HUES64 (cell line): ENCODE measurements at regions not wholly inside any gene's neighbourhood (a gene's known extent, or its start where the extent isn't known, plus 50 kb on each side); places are given as distances from the start of the nearest gene placed in this dataset.

Experiments used
- H3K27ac ChIP-seq: 2 replicates; pipeline ENCODE4 v1.7.0; 2013; ENCODE audit warnings: low read depth, low read length, inconsistent platforms
- H3K27me3 ChIP-seq: 2 replicates; pipeline ENCODE4 v1.6.1; 2013; ENCODE audit warnings: mild to moderate bottlenecking, low read length; ENCODE audit not compliant: insufficient read depth
- H3K36me3 ChIP-seq: 2 replicates; pipeline ENCODE4 v1.6.1; 2013; ENCODE audit warnings: mild to moderate bottlenecking, low read length; ENCODE audit not compliant: insufficient read depth
- H3K4me1 ChIP-seq: 2 replicates; pipeline ENCODE4 v1.6.1; 2013; ENCODE audit warnings: mild to moderate bottlenecking, low read length, moderate library complexity; ENCODE audit not compliant: insufficient read depth
- H3K4me3 ChIP-seq: 2 replicates; pipeline ENCODE4 v1.5.1; 2013; ENCODE audit warnings: mild to moderate bottlenecking, low read length, moderate library complexity
- H3K9ac ChIP-seq: 2 replicates; pipeline ENCODE4 v1.6.1; 2013; ENCODE audit warnings: mild to moderate bottlenecking, low read depth, low read length
- H3K9me3 ChIP-seq: 2 replicates; pipeline ENCODE4 v1.6.1; 2013; ENCODE audit warnings: low read depth, low read length; ENCODE audit not compliant: insufficient read depth
- WGBS: fragments of 150-250, 120-280 bp; methylation state at CpG from one replicate; pipeline ENCODE4 v1.1.7; 2013; ENCODE audit warnings: missing lambda C conversion rate; 5-methylcytosine and 5-hydroxymethylcytosine counted together

DNA sequence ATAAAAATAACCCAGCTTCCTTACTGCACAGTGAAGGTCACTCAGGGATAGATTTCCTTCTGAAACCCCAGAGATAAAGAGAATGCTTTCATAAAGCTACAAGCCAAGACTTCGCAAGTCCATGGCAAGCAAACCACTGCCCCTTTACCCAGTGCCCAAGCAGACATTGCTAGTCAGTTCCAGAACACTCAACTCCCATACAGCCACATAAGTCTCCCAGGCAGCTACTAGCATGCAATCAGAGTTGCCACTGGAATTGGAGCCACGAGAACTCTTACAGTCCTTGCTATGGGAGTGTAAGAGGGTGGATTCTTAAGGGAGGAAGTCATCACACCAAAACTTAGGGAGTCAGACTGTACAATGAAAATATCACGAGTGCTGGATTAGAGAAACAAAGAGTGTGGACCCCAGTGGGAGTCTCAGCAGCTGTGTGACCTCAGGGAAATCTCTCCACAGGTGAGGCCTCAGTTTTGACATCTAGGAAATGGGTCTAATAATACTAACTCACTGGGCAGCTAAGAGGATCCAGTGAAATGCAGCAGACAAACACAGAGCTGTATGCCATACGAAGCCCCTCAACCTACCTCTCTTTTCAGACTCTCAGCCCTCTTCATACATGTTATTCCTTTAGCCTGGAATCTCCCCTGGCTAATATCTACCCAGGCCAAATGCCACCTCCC is 526.6 kb downstream of the MN1 start:
- Histone ChIP-seq H3K4me3 (no peak overlapping the region), H3K9me3 (0 out of 2 replicates have a peak, but pooled peaks cover 8% of the 10 kb centered on the region), H3K27me3 (no peaks in the 10 kb centered on the region), H3K4me1 (no peaks in the 10 kb centered on the region), H3K9ac (no peak overlapping the region), H3K36me3 (no peaks in the 10 kb centered on the region), H3K27ac (no peak overlapping the region)
- 87% methylated on average over 4 of the region's 4 CpGs for whole genome bisulfite sequencing

DNA sequence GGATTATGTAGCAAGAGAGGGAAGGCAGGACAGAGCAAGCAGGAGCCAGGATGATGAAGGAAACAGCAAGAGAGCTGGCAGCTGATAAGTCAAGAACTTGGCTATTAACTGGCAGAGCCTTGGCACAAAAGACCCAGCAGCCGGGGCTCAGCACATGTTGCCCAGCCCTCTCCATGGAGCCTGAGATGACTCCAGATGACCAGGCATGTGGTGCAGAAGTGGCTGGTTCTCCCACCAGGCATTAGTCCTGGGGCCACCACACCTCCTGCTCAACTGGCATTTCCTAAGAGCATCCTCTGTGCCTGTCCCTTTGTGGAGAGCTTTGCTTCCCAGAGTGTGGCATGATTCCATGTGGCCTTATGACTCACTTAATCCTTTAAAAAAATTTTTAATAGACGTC is 522.6 kb downstream of the MN1 start:
- Histone ChIP-seq H3K4me3 (no peak overlapping the region), H3K9me3 (peaks cover 13% of the 10 kb centered on the region), H3K9ac (no peak overlapping the region), H3K36me3 (no peaks in the 10 kb centered on the region), H3K27me3 (no peaks in the 10 kb centered on the region), H3K4me1 (no peaks in the 10 kb centered on the region), H3K27ac (no peak overlapping the region)
- WGBS = 85% methylated on average over 2 of the region's 2 CpGs

DNA sequence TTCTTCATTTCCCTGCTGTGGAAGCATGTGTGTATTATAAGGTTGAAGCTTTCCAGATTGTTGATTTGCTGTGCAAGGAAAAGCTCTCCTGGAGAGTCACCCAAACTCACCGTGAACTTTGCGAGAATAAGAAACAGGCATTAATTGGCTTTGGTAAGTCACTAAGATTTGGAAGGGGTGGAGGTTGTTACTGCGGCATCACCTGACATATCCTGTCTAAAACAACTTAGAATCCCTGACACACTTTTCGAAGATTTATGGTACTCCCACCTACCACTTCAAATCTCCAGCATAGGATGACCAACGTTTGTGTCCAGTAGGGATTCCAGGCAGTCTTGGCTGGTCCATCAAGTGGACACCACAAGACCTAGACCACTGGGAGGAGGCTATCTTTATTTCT is 518.3 kb downstream of the MN1 start:
- Histone ChIP-seq H3K9me3 (peaks cover 5% of the 10 kb centered on the region), H3K36me3 (no peaks in the 10 kb centered on the region), H3K27me3 (no peaks in the 10 kb centered on the region), H3K27ac (no peak overlapping the region), H3K4me1 (no peaks in the 10 kb centered on the region), H3K4me3 (no peak overlapping the region), H3K9ac (no peak overlapping the region)
- WGBS = 93% methylated on average over 5 of the region's 5 CpGs

DNA sequence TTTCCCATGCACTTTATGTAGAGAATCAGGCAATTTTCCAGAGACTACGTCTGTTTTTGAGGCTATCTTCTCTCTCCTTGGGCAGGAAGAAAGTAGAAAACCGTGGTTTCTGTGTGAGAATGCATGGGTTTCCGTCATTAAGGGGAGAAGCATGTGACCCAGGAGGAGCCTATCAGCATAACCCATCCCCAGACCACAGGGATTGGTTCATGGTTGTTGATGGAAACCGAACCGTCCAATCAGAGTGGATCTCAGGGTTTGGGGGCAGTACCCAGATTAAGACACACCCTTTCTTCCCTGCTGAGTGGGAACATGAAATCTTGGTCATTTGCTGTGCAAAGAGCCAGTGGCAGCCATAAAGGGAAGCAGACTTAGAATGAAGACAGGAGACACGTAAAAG is 517.8 kb downstream of the MN1 start:
- no peak overlapping the region for H3K4me3 ChIP-seq
- H3K9me3 ChIP-seq = peaks cover 5% of the 10 kb centered on the region
- H3K4me1 ChIP-seq = no peaks in the 10 kb centered on the region
- no peak overlapping the region for H3K27ac ChIP-seq
- H3K27me3 ChIP-seq = no peaks in the 10 kb centered on the region
- H3K36me3 ChIP-seq = no peaks in the 10 kb centered on the region
- H3K9ac ChIP-seq = no peak overlapping the region
- WGBS = 95% methylated on average over 6 of the region's 6 CpGs

- Histone ChIP-seq H3K36me3 (no peaks in the 10 kb centered on the region), H3K27me3 (no peaks in the 10 kb centered on the region), H3K27ac (no peak overlapping the region), H3K4me3 (no peak overlapping the region), H3K4me1 (no peaks in the 10 kb centered on the region), H3K9me3 (peaks cover 5% of the 10 kb centered on the region), H3K9ac (no peak overlapping the region)
- WGBS = 92% methylated on average over 7 of the region's 7 CpGs
These were observed 517.2 kb downstream of the MN1 start for GRCh38 chr22:27284324-27284723.

DNA sequence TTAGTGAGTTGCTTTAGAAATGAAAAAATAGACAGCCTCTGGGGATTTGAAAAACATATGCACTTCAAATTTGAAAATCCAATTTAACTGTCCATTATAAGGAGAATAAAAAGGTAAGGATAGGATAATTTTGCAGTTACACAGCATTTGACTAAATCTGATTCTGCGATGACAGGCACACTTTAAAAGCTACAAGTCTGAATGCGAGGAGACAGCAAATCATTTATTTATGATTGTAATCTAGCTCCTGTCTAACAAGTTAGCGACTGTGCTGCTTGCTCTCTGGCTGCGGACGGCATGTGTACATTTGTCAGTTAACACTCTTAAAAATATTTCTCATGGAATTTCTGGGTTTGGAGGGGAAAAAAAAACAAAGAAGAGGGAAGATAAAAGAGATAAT is 514.8 kb downstream of the MN1 start:
- no peak overlapping the region for H3K27ac ChIP-seq
- no peak overlapping the region for H3K9ac ChIP-seq
- 88% methylated on average over 4 of the region's 5 CpGs for WGBS
- no peaks in the 10 kb centered on the region for H3K36me3 ChIP-seq
- H3K4me1 ChIP-seq = no peaks in the 10 kb centered on the region
- no peak overlapping the region for H3K4me3 ChIP-seq
- H3K9me3 ChIP-seq = peaks cover 5% of the 10 kb centered on the region
- no peaks in the 10 kb centered on the region for H3K27me3 ChIP-seq

GRCh38 chr22:27292542-27293299 is 508.8 kb downstream of the MN1 start:
- Histone ChIP-seq H3K27me3 (no peaks in the 10 kb centered on the region), H3K36me3 (no peaks in the 10 kb centered on the region), H3K4me3 (no peak overlapping the region), H3K9me3 (no peaks in the 10 kb centered on the region), H3K27ac (no peak overlapping the region), H3K4me1 (peaks cover 3% of the 10 kb centered on the region), H3K9ac (no peak overlapping the region)
- WGBS = 69% methylated on average over 7 of the region's 7 CpGs

DNA sequence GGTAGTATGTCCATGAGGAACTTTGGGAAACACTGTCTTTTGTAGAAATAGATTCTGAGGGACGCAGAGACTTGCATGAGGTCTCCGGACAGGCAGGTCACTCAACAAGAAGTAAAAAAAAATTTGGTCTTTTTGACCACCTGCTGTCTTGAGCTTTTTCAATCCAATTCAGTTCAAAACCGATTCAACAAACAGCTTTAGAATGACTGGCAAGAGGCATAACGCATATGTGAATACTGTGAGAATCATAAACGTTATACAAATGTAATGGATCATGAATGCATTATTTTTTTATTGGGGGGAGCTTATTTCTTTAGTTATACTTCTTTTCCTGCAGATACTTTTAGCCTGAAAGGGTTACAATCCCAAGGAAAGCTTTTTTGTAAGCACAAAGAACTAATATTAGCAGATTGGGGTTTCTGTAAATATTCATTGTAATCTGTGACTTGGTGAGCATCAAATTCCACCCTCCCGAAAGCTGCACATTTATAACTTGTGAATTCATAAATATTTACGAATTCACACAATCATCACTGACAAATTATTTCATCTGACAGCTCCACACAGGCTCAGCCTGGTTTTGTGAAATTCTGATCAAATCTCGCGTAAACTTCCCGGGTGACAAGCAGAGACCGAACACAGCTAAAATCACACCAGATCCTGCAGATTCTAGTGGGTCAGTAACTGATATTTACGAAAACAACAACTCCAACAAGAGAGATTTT is 507.7 kb downstream of the MN1 start:
- Histone ChIP-seq H3K27ac (no peak overlapping the region), H3K4me1 (peaks cover 11% of the 10 kb centered on the region), H3K9me3 (no peaks in the 10 kb centered on the region), H3K9ac (no peak overlapping the region), H3K27me3 (no peaks in the 10 kb centered on the region), H3K36me3 (no peaks in the 10 kb centered on the region), H3K4me3 (no peak overlapping the region)
- WGBS = 93% methylated on average over 11 of the region's 12 CpGs

DNA sequence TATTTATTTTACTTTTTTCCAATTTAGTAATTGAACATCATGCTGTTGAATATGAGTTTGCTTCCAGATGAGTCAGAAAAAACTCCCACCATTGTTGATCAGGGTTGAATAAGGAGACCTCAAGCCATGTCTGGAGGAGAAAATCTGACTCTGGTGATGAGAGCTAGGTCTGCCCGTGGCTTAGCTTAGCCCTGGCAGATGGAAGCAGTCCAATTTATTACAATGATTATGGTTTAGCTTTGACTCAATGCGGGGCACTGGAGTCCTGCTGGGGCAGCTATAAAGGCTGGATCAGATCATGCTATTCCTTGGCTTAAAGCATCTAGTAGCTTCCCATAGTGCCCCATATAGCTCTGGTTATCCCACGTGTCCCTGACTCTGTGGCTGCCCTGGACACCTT is 506.5 kb downstream of the MN1 start:
- WGBS = 84% methylated on average over 3 of the region's 3 CpGs
- Histone ChIP-seq H3K27ac (no peak overlapping the region), H3K9me3 (no peaks in the 10 kb centered on the region), H3K9ac (no peak overlapping the region), H3K36me3 (no peaks in the 10 kb centered on the region), H3K4me1 (peaks cover 17% of the 10 kb centered on the region), H3K27me3 (0 out of 2 replicates have a peak, but pooled peaks cover 2% of the 10 kb centered on the region), H3K4me3 (no peak overlapping the region)

DNA sequence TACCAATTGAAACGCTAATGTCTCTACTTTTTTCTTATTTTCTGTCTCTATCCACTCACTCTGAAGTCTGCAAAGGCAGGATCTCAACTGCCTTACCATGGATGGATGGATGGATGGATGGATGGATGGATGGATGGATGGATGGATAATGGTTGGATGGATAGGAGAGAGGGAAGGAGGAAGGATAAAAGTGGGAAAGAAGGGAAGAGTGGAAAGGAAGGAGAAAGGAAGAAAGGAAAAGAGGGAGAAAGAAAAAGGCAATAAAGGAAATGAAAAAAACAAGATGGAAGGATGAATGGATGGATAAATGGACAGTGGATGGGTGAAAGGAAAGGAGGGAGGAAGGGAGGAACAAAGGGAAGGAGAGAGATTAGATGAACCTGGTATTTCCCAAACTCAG is 506.0 kb downstream of the MN1 start:
- Histone ChIP-seq H3K4me3 (no peak overlapping the region), H3K9ac (no peak overlapping the region), H3K9me3 (no peaks in the 10 kb centered on the region), H3K27ac (no peak overlapping the region), H3K36me3 (no peaks in the 10 kb centered on the region), H3K27me3 (0 out of 2 replicates have a peak, but pooled peaks cover 2% of the 10 kb centered on the region), H3K4me1 (peaks cover 17% of the 10 kb centered on the region)
- 61% methylated on average over 1 of the region's 1 CpG for WGBS

- Histone ChIP-seq H3K27me3 (0 out of 2 replicates have a peak, but pooled peaks cover 2% of the 10 kb centered on the region), H3K9me3 (no peaks in the 10 kb centered on the region), H3K27ac (no peak overlapping the region), H3K9ac (no peak overlapping the region), H3K4me1 (peaks cover 17% of the 10 kb centered on the region), H3K36me3 (no peaks in the 10 kb centered on the region), H3K4me3 (no peak overlapping the region)
- 83% methylated on average over 24 of the region's 24 CpGs for WGBS
These were observed 505.4 kb downstream of the MN1 start for GRCh38 chr22:27296091-27296675.
